Keratinocyte (primary cell): ENCODE measurements at regions not wholly inside any gene's neighbourhood (a gene's known extent, or its start where the extent isn't known, plus 50 kb on each side); places are given as distances from the start of the nearest gene placed in this dataset.

Experiments
- DNase-seq: peaks from one replicate; pipeline ENCODE4 v3.0.0-alpha.2; 2011; ENCODE audit warnings: low read depth, missing footprints, low spot score
- FAIRE-seq: peaks from 2 replicates; lab custom pipeline; 2011; peaks lifted over from hg19 to GRCh38; lab: Jason Lieb, UNC
- H2AFZ ChIP-seq: 2 replicates; pipeline ENCODE4 v1.6.0; 2012; ENCODE audit warnings: low read length, control low read depth, inconsistent platforms; ENCODE audit not compliant: control insufficient read depth
- H3K27ac ChIP-seq: 2 replicates; pipeline ENCODE4 v1.5.1; 2011; ENCODE audit warnings: low read length; ENCODE audit not compliant: control insufficient read depth, insufficient read depth
- H3K27me3 ChIP-seq: 3 replicates; pipeline ENCODE4 v1.6.0; 2011; ENCODE audit warnings: low read length; ENCODE audit not compliant: control insufficient read depth, insufficient read depth; ENCODE audit errors: extremely low read depth
- H3K36me3 ChIP-seq, 2 experiments: 2 replicates in 1 of 2; 3 replicates in 1 of 2; pipeline ENCODE4 v1.5.1; 2011; ENCODE audit warnings: low read length in 2 of 2, mild to moderate bottlenecking in 1 of 2; ENCODE audit not compliant: control insufficient read depth in 2 of 2, insufficient read depth in 2 of 2; ENCODE audit errors: extremely low read depth in 1 of 2
- H3K4me1 ChIP-seq: 3 replicates; pipeline ENCODE4 v1.5.1; 2011; ENCODE audit warnings: low read length; ENCODE audit not compliant: control insufficient read depth, insufficient read depth; ENCODE audit errors: extremely low read depth
- H3K4me2 ChIP-seq: 3 replicates; pipeline ENCODE4 v1.6.0; 2011; ENCODE audit warnings: low read depth, low read length; ENCODE audit not compliant: control insufficient read depth, insufficient read depth; ENCODE audit errors: extremely low read depth
- H3K4me3 ChIP-seq, 3 experiments: fragments of 200-600 bp in 1 of 3; sonication (generic) in 1 of 3; 2 replicates in 2 of 3; 3 replicates in 1 of 3; pipeline ENCODE4 v1.5.1; 2011 to 2016; ENCODE audit warnings: low read length in 3 of 3, mild to moderate bottlenecking in 3 of 3, control low read depth in 2 of 3, inconsistent platforms in 1 of 3, low read depth in 1 of 3, mixed read lengths in 1 of 3, mixed run types in 1 of 3, moderate library complexity in 1 of 3; ENCODE audit not compliant: control insufficient read depth in 2 of 3, insufficient read depth in 2 of 3; ENCODE audit errors: extremely low read depth in 1 of 3
- H3K79me2 ChIP-seq: 2 replicates; pipeline ENCODE4 v1.6.0; 2012; ENCODE audit warnings: low read length; ENCODE audit not compliant: control insufficient read depth, insufficient read depth
- H3K9ac ChIP-seq: 3 replicates; pipeline ENCODE4 v1.6.0; 2011; ENCODE audit warnings: low read length; ENCODE audit not compliant: control insufficient read depth, insufficient read depth; ENCODE audit errors: extremely low read depth
- H3K9me1 ChIP-seq: 3 replicates; pipeline ENCODE4 v1.6.0; 2011; ENCODE audit warnings: low read length; ENCODE audit not compliant: control insufficient read depth, insufficient read depth; ENCODE audit errors: extremely low read depth
- H3K9me3 ChIP-seq: 2 replicates; pipeline ENCODE4 v1.5.1; 2012; ENCODE audit warnings: low read depth, low read length; ENCODE audit not compliant: control insufficient read depth
- H4K20me1 ChIP-seq: 3 replicates; pipeline ENCODE4 v1.6.0; 2011; ENCODE audit warnings: low read length; ENCODE audit not compliant: control insufficient read depth, insufficient read depth; ENCODE audit errors: extremely low read depth
- CTCF ChIP-seq, 3 experiments: IDR thresholded peaks in 1 of 3; conservative IDR thresholded peaks in 1 of 3; optimal IDR thresholded peaks in 1 of 3; 2 replicates in 2 of 3; 3 replicates in 1 of 3; pipeline versions ENCODE3 to v1.5.1; 2011; ENCODE audit warnings: low read length in 3 of 3, mild to moderate bottlenecking in 3 of 3, moderate library complexity in 2 of 3, control low read depth in 1 of 3, inconsistent platforms in 1 of 3; ENCODE audit not compliant: insufficient read depth in 2 of 3; ENCODE audit errors: extremely low read depth in 1 of 3
- EZH2 ChIP-seq: IDR thresholded peaks from one replicate; pipeline ENCODE4 v1.6.1; 2012; ENCODE audit warnings: inconsistent platforms, mild to moderate bottlenecking, low read length, moderate library complexity
- dilution Hi-C: fragments of 300-500 bp; cut with MboI; formaldehyde crosslinking; loops from one replicate; pipeline ENCODE4 v1.7.0; 2020; ENCODE audit warnings: low sequenced_read_pairs; ENCODE audit not compliant: extremely low pct_ligation_motif_present

- no peaks in the 10 kb centered on the region for H3K9me1 ChIP-seq
- FAIRE-seq = no peak
- no peaks in the 10 kb centered on the region for H3K4me1 ChIP-seq
- H3K79me2 ChIP-seq = no peaks in the 10 kb centered on the region
- no peak for DNase-seq
- no peak for TF ChIP-seq EZH2
- no peak for TF ChIP-seq CTCF (optimal IDR thresholded peaks at IDR 0.05 in 1 of 3, IDR thresholded peaks at IDR 0.05 in 1 of 3, conservative IDR thresholded peaks at IDR 0.05 in 1 of 3; ENCODE audit: extremely low read depth in 1 of 3, insufficient read depth in 2 of 3, low read length in 3 of 3)
- no peaks in the 10 kb centered on the region for H3K36me3 ChIP-seq
- H4K20me1 ChIP-seq = no peaks in the 10 kb centered on the region
- no peak overlapping the region for H2AFZ ChIP-seq
- H3K4me3 ChIP-seq = no peak overlapping the region
- H3K4me2 ChIP-seq = no peak overlapping the region
- dilution Hi-C loops = no loop called here
- H3K27ac ChIP-seq = no peak overlapping the region
- H3K9ac ChIP-seq = no peak overlapping the region
- H3K27me3 ChIP-seq = peaks cover 5% of the 10 kb centered on the region
- H3K9me3 ChIP-seq = no peaks in the 10 kb centered on the region
Observed at GRCh38 chr15:57902155-57902554, 163.4 kb downstream of the ALDH1A2 start.
